ENCODE measurements at regions not wholly inside any gene's neighbourhood (a gene's known extent, or its start where the extent isn't known, plus 50 kb on each side); places are given as distances from the start of the nearest gene placed in this dataset.

GRCh38 chr5:124912638-124913328, 166.3 kb upstream of the ZNF608 start:
- no peak for TF ChIP-seq CTCF (IDR thresholded peaks at IDR 0.05)
- TF ChIP-seq POLR2AphosphoS5 (IDR thresholded peaks at IDR 0.05; ENCODE audit: low read depth, low read length): no peak
